Vagina (tissue), 2 donors: ENCODE measurements at regions not wholly inside any gene's neighbourhood (a gene's known extent, or its start where the extent isn't known, plus 50 kb on each side); places are given as distances from the start of the nearest gene placed in this dataset.

Experiments
- DNase-seq, 2 donors: peaks; one replicate each; pipeline ENCODE4 v3.0.0-alpha.2; 2017; ENCODE audit errors: extremely low spot score in 2 of 2
- H3K27ac ChIP-seq: fragments of 200-600 bp; sonication (generic); one replicate; pipeline ENCODE4 v1.5.1; 2019
- H3K27me3 ChIP-seq: fragments of 200-600 bp; sonication (generic); one replicate; pipeline ENCODE4 v1.5.1; 2019
- H3K36me3 ChIP-seq, 2 donors: fragments of 200-600 bp; sonication (generic); one replicate each; pipeline ENCODE4 v1.5.1; 2017 to 2019
- H3K4me1 ChIP-seq: fragments of 200-600 bp; sonication (generic); one replicate; pipeline ENCODE4 v1.5.1; 2019
- H3K4me3 ChIP-seq, 2 donors: fragments of 200-600 bp; sonication (generic); 1 replicate in 1 of 2; 2 replicates in 1 of 2; pipeline ENCODE4 v1.5.1; 2016 to 2019
- H3K9me3 ChIP-seq: fragments of 200-600 bp; sonication (generic); one replicate; pipeline ENCODE4 v1.5.1; 2019
- POLR2A ChIP-seq, 2 donors: fragments of 450-650 bp; IDR thresholded peaks; one replicate each; pipeline ENCODE4 v1.6.1; 2017; ENCODE audit warnings: antibody characterized with exemption in 2 of 2, mild to moderate bottlenecking in 2 of 2, moderate library complexity in 2 of 2
- POLR2AphosphoS5 ChIP-seq, 2 donors: sonication (generic); formaldehyde crosslinking; IDR thresholded peaks; one replicate each; pipeline ENCODE4 v1.9.0; 2017; ENCODE audit warnings: antibody characterized with exemption in 2 of 2, mild to moderate bottlenecking in 2 of 2, low read depth in 1 of 2; ENCODE audit not compliant: insufficient read depth in 1 of 2
- intact Hi-C: fragments of 100-400 bp; cut with DNase I; formaldehyde crosslinking; loops from one replicate; pipeline ENCODE4 v1.15.1; 2023
- TF ChIP-seq, protein P1 (sequence below), 3 experiments: fragments of 450-650 bp in 2 of 3; fragments of 200-600 bp in 1 of 3; sonication (generic) in 1 of 3; IDR thresholded peaks; one replicate each; pipeline ENCODE4 v1.5.1; 2017 to 2019; ENCODE audit warnings: antibody characterized with exemption in 3 of 3, mild to moderate bottlenecking in 2 of 3, moderate library complexity in 2 of 3

DNA sequence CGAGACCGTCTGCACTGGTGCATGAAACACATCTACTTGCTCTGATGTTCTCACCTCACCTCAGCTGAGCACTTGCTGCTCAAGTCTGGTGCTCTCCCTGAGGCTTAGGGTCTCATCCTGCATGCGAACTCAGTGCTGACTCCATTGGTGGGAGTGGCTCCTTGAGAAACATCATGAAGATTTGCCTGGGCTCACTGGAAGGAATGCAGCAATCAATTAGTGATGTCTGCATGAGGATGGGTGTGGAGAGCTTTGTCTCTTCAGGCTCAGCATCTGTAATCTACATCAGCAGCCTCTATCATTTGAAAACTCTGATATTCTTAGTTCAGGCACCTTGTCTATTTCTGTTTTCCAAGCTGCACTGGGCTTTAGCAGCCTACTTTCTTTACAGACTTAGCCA lies 204.4 kb downstream of the IRF8 start:
- Histone ChIP-seq H3K27me3 (no peaks in the 10 kb centered on the region), H3K9me3 (no peaks in the 10 kb centered on the region), H3K4me1 (peaks cover 6% of the 10 kb centered on the region), H3K4me3 (no peak overlapping the region), H3K27ac (no peak overlapping the region), H3K36me3 (no peaks in the 10 kb centered on the region)
- intact Hi-C loops, result no loop called here
- TF ChIP-seq POLR2AphosphoS5 (IDR thresholded peaks at IDR 0.05; ENCODE audit: insufficient read depth in 1 of 2, low read depth in 1 of 2), result no peak
- no peak for TF ChIP-seq POLR2A (IDR thresholded peaks at IDR 0.05)
- TF ChIP-seq, protein P1, sequence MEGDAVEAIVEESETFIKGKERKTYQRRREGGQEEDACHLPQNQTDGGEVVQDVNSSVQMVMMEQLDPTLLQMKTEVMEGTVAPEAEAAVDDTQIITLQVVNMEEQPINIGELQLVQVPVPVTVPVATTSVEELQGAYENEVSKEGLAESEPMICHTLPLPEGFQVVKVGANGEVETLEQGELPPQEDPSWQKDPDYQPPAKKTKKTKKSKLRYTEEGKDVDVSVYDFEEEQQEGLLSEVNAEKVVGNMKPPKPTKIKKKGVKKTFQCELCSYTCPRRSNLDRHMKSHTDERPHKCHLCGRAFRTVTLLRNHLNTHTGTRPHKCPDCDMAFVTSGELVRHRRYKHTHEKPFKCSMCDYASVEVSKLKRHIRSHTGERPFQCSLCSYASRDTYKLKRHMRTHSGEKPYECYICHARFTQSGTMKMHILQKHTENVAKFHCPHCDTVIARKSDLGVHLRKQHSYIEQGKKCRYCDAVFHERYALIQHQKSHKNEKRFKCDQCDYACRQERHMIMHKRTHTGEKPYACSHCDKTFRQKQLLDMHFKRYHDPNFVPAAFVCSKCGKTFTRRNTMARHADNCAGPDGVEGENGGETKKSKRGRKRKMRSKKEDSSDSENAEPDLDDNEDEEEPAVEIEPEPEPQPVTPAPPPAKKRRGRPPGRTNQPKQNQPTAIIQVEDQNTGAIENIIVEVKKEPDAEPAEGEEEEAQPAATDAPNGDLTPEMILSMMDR (IDR thresholded peaks at IDR 0.05), result no peak
- no peak for DNase-seq

DNA sequence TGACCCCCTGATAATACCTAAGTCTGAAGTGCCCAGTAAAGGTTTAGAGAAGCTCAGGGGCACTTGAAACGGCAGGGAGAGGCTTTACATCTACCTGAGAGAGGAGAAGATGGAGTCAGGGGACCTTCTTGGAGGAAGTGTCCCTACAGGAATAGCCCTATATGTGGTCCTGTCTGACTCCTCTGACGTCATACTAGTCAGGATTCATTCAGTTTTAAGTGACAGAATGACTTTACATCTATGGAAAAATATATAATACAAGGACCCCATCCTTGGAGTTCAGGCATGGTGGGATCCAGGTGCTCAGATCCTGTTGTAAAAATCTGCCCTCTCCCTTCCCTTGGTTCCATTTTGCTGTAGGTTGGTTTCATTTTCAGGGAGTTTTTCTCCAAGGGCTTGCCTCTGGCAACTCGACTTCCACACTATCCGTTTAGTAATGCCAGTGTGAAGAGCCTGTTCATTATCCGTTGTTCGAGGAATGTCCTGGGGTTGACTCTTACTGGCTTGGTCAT lies 205.6 kb downstream of the IRF8 start:
- no peak for TF ChIP-seq POLR2A (IDR thresholded peaks at IDR 0.05)
- no peak for TF ChIP-seq POLR2AphosphoS5 (IDR thresholded peaks at IDR 0.05; ENCODE audit: insufficient read depth in 1 of 2, low read depth in 1 of 2)
- TF ChIP-seq, protein P1 (IDR thresholded peaks at IDR 0.05), result no peak
- intact Hi-C loops, result no loop called here
- DNase-seq, result no peak
- Histone ChIP-seq H3K9me3 (no peaks in the 10 kb centered on the region), H3K36me3 (no peaks in the 10 kb centered on the region), H3K27me3 (no peaks in the 10 kb centered on the region), H3K4me3 (no peak overlapping the region), H3K27ac (no peak overlapping the region), H3K4me1 (peaks cover 6% of the 10 kb centered on the region)

DNA sequence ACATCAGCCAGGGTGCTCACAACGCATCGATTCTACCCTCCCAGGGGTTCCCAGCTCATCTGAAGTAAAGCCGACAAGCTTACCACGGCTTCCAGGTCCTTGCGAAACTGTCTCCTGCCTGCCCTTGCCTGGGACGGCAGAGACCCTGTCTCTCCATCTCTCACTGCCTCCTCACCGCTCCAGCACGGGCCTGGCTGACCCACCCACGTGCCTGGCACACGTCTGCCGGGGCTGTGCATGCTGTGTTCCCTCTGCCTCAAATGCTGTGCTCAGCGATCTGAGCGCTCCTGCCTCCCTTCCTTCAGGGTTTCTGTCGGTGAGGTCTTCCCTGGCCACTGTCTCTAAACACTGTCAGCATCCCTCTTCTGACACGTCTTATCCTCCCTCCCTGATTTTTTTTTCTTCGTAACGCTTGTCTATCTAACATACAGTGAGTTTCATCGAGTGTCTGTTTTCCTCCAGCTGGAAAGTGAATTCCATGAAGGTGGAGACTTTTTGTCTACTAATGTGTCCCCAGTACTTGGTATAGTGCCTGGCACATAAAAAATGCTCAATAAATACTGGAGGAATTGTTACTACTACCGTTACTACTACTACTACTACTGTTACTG lies 208.4 kb downstream of the IRF8 start:
- TF ChIP-seq POLR2AphosphoS5 (IDR thresholded peaks at IDR 0.05; ENCODE audit: insufficient read depth in 1 of 2, low read depth in 1 of 2), result no peak
- TF ChIP-seq, protein P1 (IDR thresholded peaks at IDR 0.05), result no peak
- no peak for TF ChIP-seq POLR2A (IDR thresholded peaks at IDR 0.05)
- H3K4me3 ChIP-seq, result no peak overlapping the region
- no peak for DNase-seq
- no peaks in the 10 kb centered on the region for H3K9me3 ChIP-seq
- H3K36me3 ChIP-seq, result no peaks in the 10 kb centered on the region
- no peaks in the 10 kb centered on the region for H3K27me3 ChIP-seq
- intact Hi-C loops, result no loop called here
- H3K4me1 ChIP-seq, result no peaks in the 10 kb centered on the region
- no peak overlapping the region for H3K27ac ChIP-seq

DNA sequence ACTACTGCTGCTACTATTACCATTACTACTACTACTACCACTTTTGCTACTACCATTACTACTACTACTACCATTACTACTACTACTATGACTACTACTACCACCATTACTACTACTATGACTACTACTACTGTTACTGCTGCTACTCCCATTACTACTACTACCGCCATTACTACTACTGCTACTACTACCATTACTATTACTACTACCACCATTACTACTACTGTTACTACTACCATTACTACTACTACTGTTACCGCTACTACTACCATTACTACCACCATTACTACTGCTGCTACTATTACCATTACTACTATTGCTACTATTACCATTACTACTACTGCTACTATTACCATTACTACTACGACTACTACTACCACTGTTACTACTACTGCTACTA lies 209.1 kb downstream of the IRF8 start:
- TF ChIP-seq POLR2AphosphoS5 (IDR thresholded peaks at IDR 0.05; ENCODE audit: insufficient read depth in 1 of 2, low read depth in 1 of 2), result no peak
- TF ChIP-seq, protein P1 (IDR thresholded peaks at IDR 0.05), result no peak
- TF ChIP-seq POLR2A (IDR thresholded peaks at IDR 0.05), result no peak
- no peaks in the 10 kb centered on the region for H3K36me3 ChIP-seq
- no peaks in the 10 kb centered on the region for H3K9me3 ChIP-seq
- DNase-seq, result no peak
- intact Hi-C loops, result no loop called here
- H3K27me3 ChIP-seq, result no peaks in the 10 kb centered on the region
- no peak overlapping the region for H3K4me3 ChIP-seq
- no peaks in the 10 kb centered on the region for H3K4me1 ChIP-seq
- no peak overlapping the region for H3K27ac ChIP-seq

DNA sequence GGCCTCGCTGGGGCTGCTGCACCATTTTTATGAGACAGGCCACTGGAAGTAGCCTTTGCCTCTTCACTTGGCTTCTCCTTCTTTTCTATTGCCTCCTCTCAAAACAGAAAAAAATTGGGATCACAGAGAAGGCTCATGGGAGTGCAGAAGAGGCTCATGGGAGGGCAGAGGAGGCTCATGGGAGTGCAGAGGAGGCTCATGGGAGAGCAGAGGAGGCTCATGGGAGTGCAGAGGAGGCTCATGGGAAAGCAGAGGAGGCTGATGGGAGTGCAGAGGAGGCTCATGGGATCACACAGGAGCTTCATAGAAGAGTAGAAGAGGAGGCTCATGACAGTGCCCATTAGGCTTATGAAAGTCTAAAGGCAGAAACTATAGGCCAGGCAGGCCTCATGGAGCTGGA lies 211.2 kb downstream of the IRF8 start:
- no peak overlapping the region for H3K27ac ChIP-seq
- no peaks in the 10 kb centered on the region for H3K9me3 ChIP-seq
- H3K4me1 ChIP-seq, result no peaks in the 10 kb centered on the region
- H3K4me3 ChIP-seq, result no peak overlapping the region
- DNase-seq, result no peak
- H3K36me3 ChIP-seq, result no peaks in the 10 kb centered on the region
- intact Hi-C loops, result no loop called here
- H3K27me3 ChIP-seq, result no peaks in the 10 kb centered on the region
- no peak for TF ChIP-seq POLR2AphosphoS5 (IDR thresholded peaks at IDR 0.05; ENCODE audit: insufficient read depth in 1 of 2, low read depth in 1 of 2)
- TF ChIP-seq, protein P1 (IDR thresholded peaks at IDR 0.05), result no peak
- TF ChIP-seq POLR2A (IDR thresholded peaks at IDR 0.05), result no peak
